CD4-positive, CD25-positive, alpha-beta regulatory T cell (primary cell): ENCODE measurements at regions not wholly inside any gene's neighbourhood (a gene's known extent, or its start where the extent isn't known, plus 50 kb on each side); places are given as distances from the start of the nearest gene placed in this dataset.

ENCODE experiments used
- ATAC-seq, 2 donors: fragments of 150-1000 bp; cut with Tn5 transposase; one replicate each; pipeline ENCODE4 v1.10.0; 2021; ENCODE audit warnings: low read depth in 2 of 2, moderate number of reproducible peaks in 2 of 2, moderate library complexity in 1 of 2
- DNase-seq, 3 donors: peaks; one replicate each; pipeline versions ENCODE4 v3.0.0 to v3.0.0-alpha.2; 2012 to 2022; ENCODE audit warnings: mixed read lengths in 1 of 3
- H3K27ac ChIP-seq: one replicate; pipeline ENCODE4 v1.7.0; 2013; ENCODE audit warnings: mild to moderate bottlenecking, low read length; ENCODE audit not compliant: insufficient read depth, poor library complexity, severe bottlenecking
- H3K27me3 ChIP-seq: one replicate; pipeline ENCODE4 v1.7.0; 2013; ENCODE audit warnings: low read length; ENCODE audit not compliant: control insufficient read depth, insufficient read depth
- H3K36me3 ChIP-seq: one replicate; pipeline ENCODE4 v1.7.0; 2013; ENCODE audit warnings: mild to moderate bottlenecking, low read length, moderate library complexity; ENCODE audit not compliant: control insufficient read depth, insufficient read depth
- H3K4me1 ChIP-seq: 2 replicates; pipeline ENCODE4 v1.7.0; 2013; ENCODE audit warnings: mild to moderate bottlenecking, low read length; ENCODE audit not compliant: insufficient read depth, control insufficient read depth, poor library complexity, severe bottlenecking
- H3K4me3 ChIP-seq: one replicate; pipeline ENCODE4 v1.7.0; 2013; ENCODE audit warnings: low read depth, mild to moderate bottlenecking, low read length, moderate library complexity
- H3K9me3 ChIP-seq, 2 experiments: 1 replicate in 1 of 2; 2 replicates in 1 of 2; pipeline ENCODE4 v1.7.0; 2013; ENCODE audit warnings: low read length in 2 of 2, mild to moderate bottlenecking in 1 of 2, moderate library complexity in 1 of 2; ENCODE audit not compliant: control insufficient read depth in 2 of 2
- H3K27ac Mint-ChIP-seq, 3 donors: one replicate each; pipeline ENCODE4 v1.8.0; 2020 to 2022; ENCODE audit warnings: mild to moderate bottlenecking in 3 of 3, mixed read lengths in 3 of 3, moderate library complexity in 2 of 3
- H3K27me3 Mint-ChIP-seq: one replicate; pipeline ENCODE4 v1.8.0; 2022; ENCODE audit warnings: mild to moderate bottlenecking, mixed read lengths
- H3K36me3 Mint-ChIP-seq: one replicate; pipeline ENCODE4 v1.8.0; 2020; ENCODE audit warnings: mixed read lengths
- H3K4me1 Mint-ChIP-seq, 4 donors: one replicate each; pipeline ENCODE4 v1.8.0; 2020 to 2022; ENCODE audit warnings: mixed read lengths in 4 of 4, mild to moderate bottlenecking in 1 of 4
- H3K4me3 Mint-ChIP-seq, 4 donors: one replicate each; pipeline ENCODE4 v1.8.0; 2020 to 2022; ENCODE audit warnings: mild to moderate bottlenecking in 4 of 4, mixed read lengths in 4 of 4, moderate library complexity in 3 of 4
- H3K9me3 Mint-ChIP-seq, 7 donors: one replicate each; pipeline ENCODE4 v1.8.0; 2020 to 2022; ENCODE audit warnings: mixed read lengths in 7 of 7, mild to moderate bottlenecking in 3 of 7, moderate library complexity in 2 of 7

GRCh38 chr11:91247009-91247735 lies 977.4 kb upstream of the FAT3 start:
- Histone ChIP-seq H3K9me3 (no peaks in the 10 kb centered on the region), H3K27me3 (no peaks in the 10 kb centered on the region), H3K27ac (no peak overlapping the region), H3K4me1 (no peaks in the 10 kb centered on the region), H3K36me3 (no peaks in the 10 kb centered on the region), H3K4me3 (no peak overlapping the region)
- H3K4me1 Mint-ChIP-seq: no peaks in the 10 kb centered on the region
- H3K4me3 Mint-ChIP-seq: no peak overlapping the region
- H3K27ac Mint-ChIP-seq: no peak overlapping the region
- no peaks in the 10 kb centered on the region for H3K36me3 Mint-ChIP-seq
- no peak for ATAC-seq
- peaks cover 0 to 9% (median 2%) of the 10 kb centered on the region in 7 donors for H3K9me3 Mint-ChIP-seq
- DNase-seq: no peak
- no peaks in the 10 kb centered on the region for H3K27me3 Mint-ChIP-seq

DNA sequence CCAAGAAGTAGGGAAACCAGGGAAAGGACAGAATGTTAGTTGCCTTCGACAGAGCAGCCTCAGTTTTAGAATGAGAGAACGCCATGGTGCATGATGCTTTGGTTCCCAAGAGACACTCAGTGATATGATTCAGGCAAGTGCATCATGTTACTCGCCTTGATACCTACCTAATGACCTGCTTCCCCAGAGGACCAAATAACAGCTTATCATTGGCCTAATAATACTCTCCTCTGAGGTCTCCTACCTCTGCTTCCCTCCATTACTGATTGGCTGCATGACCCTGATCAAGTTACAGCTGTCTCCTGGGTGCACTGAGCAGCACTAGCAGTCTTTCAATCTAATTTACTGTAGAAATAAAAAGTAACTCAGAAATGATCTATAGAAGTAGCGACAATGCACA lies 979.7 kb upstream of the FAT3 start:
- Histone ChIP-seq H3K4me1 (no peaks in the 10 kb centered on the region), H3K4me3 (no peak overlapping the region), H3K27ac (no peak overlapping the region), H3K27me3 (no peaks in the 10 kb centered on the region), H3K36me3 (no peaks in the 10 kb centered on the region), H3K9me3 (no peaks in the 10 kb centered on the region)
- Mint-ChIP-seq H3K4me3 (no peak overlapping the region), H3K36me3 (no peaks in the 10 kb centered on the region), H3K4me1 (no peaks in the 10 kb centered on the region), H3K27me3 (no peaks in the 10 kb centered on the region), H3K27ac (no peak overlapping the region), H3K9me3 (peaks cover 0 to 8% (median 2%) of the 10 kb centered on the region in 7 donors)
- DNase-seq (no peak), ATAC-seq (no peak)

DNA sequence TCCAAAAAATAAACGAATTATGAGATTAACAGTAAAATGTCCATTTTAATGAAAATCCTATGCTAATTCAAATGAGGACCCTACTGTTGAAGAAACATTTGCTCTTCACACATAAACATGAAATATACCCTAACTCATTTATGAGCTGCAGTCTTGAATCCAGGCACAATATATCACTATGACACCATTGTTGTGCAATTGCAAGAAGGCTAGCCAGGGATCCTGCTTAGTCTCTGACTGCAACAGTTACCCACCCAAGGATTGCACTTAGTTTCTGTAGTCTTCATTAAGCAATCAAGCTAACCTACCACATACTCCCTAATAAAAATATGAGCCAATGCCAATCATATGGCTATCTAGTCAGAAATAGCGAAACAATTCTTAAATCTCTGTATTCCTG lies 981.0 kb upstream of the FAT3 start:
- ATAC-seq (no peak), DNase-seq (no peak)
- peaks cover 0 to 8% (median 2%) of the 10 kb centered on the region in 7 donors for H3K9me3 Mint-ChIP-seq
- no peaks in the 10 kb centered on the region for H3K36me3 Mint-ChIP-seq
- Histone ChIP-seq H3K4me3 (no peak overlapping the region), H3K9me3 (no peaks in the 10 kb centered on the region), H3K27ac (no peak overlapping the region), H3K36me3 (no peaks in the 10 kb centered on the region), H3K4me1 (no peaks in the 10 kb centered on the region), H3K27me3 (no peaks in the 10 kb centered on the region)
- no peaks in the 10 kb centered on the region for H3K27me3 Mint-ChIP-seq
- no peak overlapping the region for H3K4me3 Mint-ChIP-seq
- H3K27ac Mint-ChIP-seq: no peak overlapping the region
- no peaks in the 10 kb centered on the region for H3K4me1 Mint-ChIP-seq

DNA sequence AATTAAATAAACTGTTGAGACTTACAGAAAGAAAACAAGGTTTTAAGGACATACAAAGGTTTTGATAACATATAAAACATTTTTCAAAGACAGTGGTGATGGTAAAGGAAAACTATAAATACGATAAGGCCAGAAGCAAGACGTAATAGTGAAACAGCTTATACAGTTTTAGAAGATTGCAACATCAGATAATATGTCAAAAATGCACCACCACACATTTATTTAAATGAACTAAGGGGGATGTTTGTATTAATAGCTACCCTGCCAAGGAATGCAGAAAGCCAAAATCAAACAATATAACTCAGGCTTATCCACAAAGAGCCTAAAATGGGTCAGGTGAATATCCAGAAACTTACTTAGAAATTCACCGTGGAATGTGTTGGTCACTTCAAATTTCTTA lies 981.6 kb upstream of the FAT3 start:
- Histone ChIP-seq H3K4me3 (no peak overlapping the region), H3K36me3 (no peaks in the 10 kb centered on the region), H3K4me1 (no peaks in the 10 kb centered on the region), H3K9me3 (no peaks in the 10 kb centered on the region), H3K27ac (no peak overlapping the region), H3K27me3 (no peaks in the 10 kb centered on the region)
- Mint-ChIP-seq H3K27ac (no peak overlapping the region), H3K27me3 (no peaks in the 10 kb centered on the region), H3K4me3 (no peak overlapping the region), H3K36me3 (no peaks in the 10 kb centered on the region), H3K4me1 (no peaks in the 10 kb centered on the region), H3K9me3 (peaks cover 0 to 8% (median 2%) of the 10 kb centered on the region in 7 donors)
- DNase-seq: no peak
- no peak for ATAC-seq

DNA sequence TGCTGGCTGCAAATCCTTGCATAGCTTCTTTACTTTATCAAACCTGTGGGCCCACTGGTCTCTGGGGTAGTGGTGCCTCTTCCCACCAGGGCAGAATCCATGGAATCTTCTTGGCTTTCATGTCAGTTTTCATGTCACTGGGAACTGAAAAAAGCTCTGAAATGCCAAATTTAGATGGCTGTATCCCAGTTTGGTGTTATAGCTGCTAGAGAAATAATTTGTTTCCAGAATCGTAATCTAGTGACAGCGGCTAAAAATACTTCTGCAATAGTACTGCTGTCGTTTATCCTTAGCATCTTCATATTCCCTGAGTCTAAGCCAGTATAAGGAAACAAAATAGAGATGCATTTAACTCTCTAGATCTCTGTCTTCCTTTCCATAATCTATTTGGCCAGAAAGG lies 983.4 kb upstream of the FAT3 start:
- DNase-seq (no peak), ATAC-seq (no peak)
- Histone ChIP-seq H3K36me3 (no peaks in the 10 kb centered on the region), H3K9me3 (no peaks in the 10 kb centered on the region), H3K4me3 (no peak overlapping the region), H3K4me1 (no peaks in the 10 kb centered on the region), H3K27ac (no peak overlapping the region), H3K27me3 (no peaks in the 10 kb centered on the region)
- H3K27me3 Mint-ChIP-seq: no peaks in the 10 kb centered on the region
- H3K9me3 Mint-ChIP-seq: peaks cover 0 to 13% (median 2%) of the 10 kb centered on the region in 7 donors
- H3K36me3 Mint-ChIP-seq: no peaks in the 10 kb centered on the region
- no peak overlapping the region for H3K27ac Mint-ChIP-seq
- no peaks in the 10 kb centered on the region for H3K4me1 Mint-ChIP-seq
- no peak overlapping the region for H3K4me3 Mint-ChIP-seq

GRCh38 chr11:91239359-91239758 lies 985.3 kb upstream of the FAT3 start:
- Mint-ChIP-seq H3K4me1 (no peaks in the 10 kb centered on the region), H3K36me3 (no peaks in the 10 kb centered on the region), H3K4me3 (no peak overlapping the region), H3K27ac (no peak overlapping the region), H3K9me3 (peaks cover 0 to 16% (median 3%) of the 10 kb centered on the region in 7 donors), H3K27me3 (no peaks in the 10 kb centered on the region)
- no peak for DNase-seq
- no peaks in the 10 kb centered on the region for H3K9me3 ChIP-seq
- no peak overlapping the region for H3K27ac ChIP-seq
- no peak for ATAC-seq
- H3K4me3 ChIP-seq: no peak overlapping the region
- H3K4me1 ChIP-seq: no peaks in the 10 kb centered on the region
- no peaks in the 10 kb centered on the region for H3K36me3 ChIP-seq
- no peaks in the 10 kb centered on the region for H3K27me3 ChIP-seq

GRCh38 chr11:91231226-91231625 lies 993.4 kb upstream of the FAT3 start:
- Histone ChIP-seq H3K36me3 (no peaks in the 10 kb centered on the region), H3K4me3 (no peak overlapping the region), H3K27ac (no peak overlapping the region), H3K4me1 (no peaks in the 10 kb centered on the region), H3K27me3 (no peaks in the 10 kb centered on the region), H3K9me3 (no peaks in the 10 kb centered on the region)
- H3K27me3 Mint-ChIP-seq: no peaks in the 10 kb centered on the region
- H3K4me1 Mint-ChIP-seq: no peaks in the 10 kb centered on the region
- H3K4me3 Mint-ChIP-seq: no peak overlapping the region
- DNase-seq (no peak), ATAC-seq (no peak)
- peaks cover 0 to 15% (median 4%) of the 10 kb centered on the region in 7 donors for H3K9me3 Mint-ChIP-seq
- no peaks in the 10 kb centered on the region for H3K36me3 Mint-ChIP-seq
- no peak overlapping the region for H3K27ac Mint-ChIP-seq

GRCh38 chr11:91230647-91231046 lies 994.0 kb upstream of the FAT3 start:
- H3K27me3 ChIP-seq: no peaks in the 10 kb centered on the region
- H3K36me3 Mint-ChIP-seq: no peaks in the 10 kb centered on the region
- no peak overlapping the region for H3K27ac Mint-ChIP-seq
- H3K4me1 ChIP-seq: no peaks in the 10 kb centered on the region
- no peak overlapping the region for H3K4me3 Mint-ChIP-seq
- no peaks in the 10 kb centered on the region for H3K9me3 ChIP-seq
- no peaks in the 10 kb centered on the region for H3K4me1 Mint-ChIP-seq
- peaks cover 0 to 11% (median 3%) of the 10 kb centered on the region in 7 donors for H3K9me3 Mint-ChIP-seq
- H3K4me3 ChIP-seq: no peak overlapping the region
- DNase-seq (no peak), ATAC-seq (no peak)
- H3K27me3 Mint-ChIP-seq: no peaks in the 10 kb centered on the region
- no peak overlapping the region for H3K27ac ChIP-seq
- no peaks in the 10 kb centered on the region for H3K36me3 ChIP-seq
